IMR-90 (cell line): ENCODE measurements at regions not wholly inside any gene's neighbourhood (a gene's known extent, or its start where the extent isn't known, plus 50 kb on each side); places are given as distances from the start of the nearest gene placed in this dataset.

Experiments used
- ATAC-seq: fragments of 200-7000 bp; cut with Tn5 transposase; 2 replicates; pipeline ENCODE4 v1.9.1; 2020; ENCODE audit warnings: low read depth, mild to moderate bottlenecking, moderate library complexity
- BruUV-seq: library from RNA; stranded (reverse); fragments of 400-500 nt; replicated peaks from 2 replicates; lab custom pipeline; 2021; lab: Mats Ljungman, UMichigan
- CTCF ChIA-PET: fragments of 300-600 bp; formaldehyde crosslinking; extraction: SDS; loops from one replicate; lab custom pipeline; 2021; ENCODE audit warnings: antibody characterized with exemption; lab: Yijun Ruan, JAX
- POLR2A ChIA-PET: fragments of 300-600 bp; sonication (Branson Sonifier 250); formaldehyde crosslinking; loops from one replicate; lab custom pipeline; 2022; ENCODE audit warnings: antibody characterized with exemption; ENCODE audit not compliant: unreplicated experiment; lab: Charles Lee
- DNase-seq: peaks from one replicate; pipeline ENCODE4 v3.0.0; 2013
- H2AFZ ChIP-seq: replicated peaks from 2 replicates; pipeline ENCODE3; 2013; ENCODE audit warnings: low read length, mild to moderate bottlenecking; ENCODE audit not compliant: poor library complexity
- H2AK5ac ChIP-seq: 2 replicates; pipeline ENCODE4 v1.6.1; 2013; ENCODE audit warnings: low read depth, low read length, inconsistent platforms
- H2AK9ac ChIP-seq: replicated peaks from 2 replicates; pipeline ENCODE3; 2013; ENCODE audit warnings: mild to moderate bottlenecking, low read depth, low read length, moderate library complexity; ENCODE audit not compliant: poor library complexity
- H2BK120ac ChIP-seq: 2 replicates; pipeline ENCODE4 v1.6.1; 2013; ENCODE audit warnings: low read depth, low read length, inconsistent platforms
- H2BK15ac ChIP-seq: 3 replicates; pipeline ENCODE4 v1.6.1; 2013; ENCODE audit warnings: low read depth, low read length, inconsistent platforms
- H2BK20ac ChIP-seq: 2 replicates; pipeline ENCODE4 v1.6.1; 2013; ENCODE audit warnings: low read depth, mild to moderate bottlenecking, inconsistent platforms, low read length, moderate library complexity
- H2BK5ac ChIP-seq: 2 replicates; pipeline ENCODE4 v1.6.1; 2013; ENCODE audit warnings: mild to moderate bottlenecking, low read depth, low read length, inconsistent platforms; ENCODE audit not compliant: poor library complexity, severe bottlenecking
- H3K14ac ChIP-seq: replicated peaks from 2 replicates; pipeline ENCODE4 v1.6.1; 2013; ENCODE audit warnings: low read depth, low read length, inconsistent platforms
- H3K18ac ChIP-seq: 2 replicates; pipeline ENCODE4 v1.6.1; 2013; ENCODE audit warnings: low read depth, low read length, control low read depth
- H3K23ac ChIP-seq: 2 replicates; pipeline ENCODE4 v1.6.1; 2013; ENCODE audit warnings: low read depth, low read length, inconsistent platforms
- H3K27ac ChIP-seq: 2 replicates; pipeline ENCODE4 v1.5.1; 2013; ENCODE audit warnings: mild to moderate bottlenecking, control low read depth, low read length; ENCODE audit not compliant: insufficient read depth
- H3K27me3 ChIP-seq: 2 replicates; pipeline ENCODE4 v1.6.1; 2013; ENCODE audit warnings: low read length; ENCODE audit not compliant: control insufficient read depth, insufficient read depth
- H3K36me3 ChIP-seq: 2 replicates; pipeline ENCODE4 v1.6.1; 2013; ENCODE audit warnings: low read length, mixed read lengths; ENCODE audit not compliant: control insufficient read depth, insufficient read depth
- H3K4ac ChIP-seq: 2 replicates; pipeline ENCODE4 v1.6.1; 2013; ENCODE audit warnings: low read depth, low read length, inconsistent platforms
- H3K4me1 ChIP-seq: 2 replicates; pipeline ENCODE4 v1.6.1; 2013; ENCODE audit warnings: low read length, mixed read lengths; ENCODE audit not compliant: control insufficient read depth, insufficient read depth
- H3K4me2 ChIP-seq: 2 replicates; pipeline ENCODE4 v1.6.1; 2013; ENCODE audit warnings: low read depth, mild to moderate bottlenecking, control low read depth, low read length, moderate library complexity
- H3K4me3 ChIP-seq: 2 replicates; pipeline ENCODE4 v1.5.1; 2013; ENCODE audit warnings: low read depth, mild to moderate bottlenecking, control low read depth, low read length, moderate library complexity; ENCODE audit not compliant: insufficient read depth
- H3K56ac ChIP-seq: 2 replicates; pipeline ENCODE4 v1.6.1; 2013; ENCODE audit warnings: low read length, inconsistent platforms; ENCODE audit not compliant: insufficient read depth; ENCODE audit errors: extremely low read depth
- H3K79me1 ChIP-seq, 2 experiments: 2 replicates each; pipeline ENCODE4 v1.6.1; 2013; ENCODE audit warnings: low read length in 2 of 2, inconsistent platforms in 1 of 2, low read depth in 1 of 2
- H3K9ac ChIP-seq: 2 replicates; pipeline ENCODE4 v1.6.1; 2013; ENCODE audit warnings: low read depth, low read length, control low read depth
- H3K9me1 ChIP-seq: 2 replicates; pipeline ENCODE4 v1.6.1; 2013; ENCODE audit warnings: low read length, inconsistent platforms; ENCODE audit not compliant: insufficient read depth
- H3K9me3 ChIP-seq: 2 replicates; pipeline ENCODE4 v1.6.1; 2013; ENCODE audit warnings: low read length; ENCODE audit not compliant: control insufficient read depth, insufficient read depth
- H4K20me1 ChIP-seq: 2 replicates; pipeline ENCODE4 v1.6.1; 2013; ENCODE audit warnings: low read length, inconsistent platforms; ENCODE audit not compliant: insufficient read depth
- H4K5ac ChIP-seq: 2 replicates; pipeline ENCODE4 v1.6.1; 2013; ENCODE audit warnings: mild to moderate bottlenecking, low read depth, low read length, control low read depth
- H4K8ac ChIP-seq, 2 experiments: 2 replicates each; pipeline ENCODE4 v1.6.1; 2013; ENCODE audit warnings: low read depth in 2 of 2, low read length in 2 of 2, control low read depth in 1 of 2, inconsistent platforms in 1 of 2
- H4K91ac ChIP-seq: 2 replicates; pipeline ENCODE4 v1.6.1; 2013; ENCODE audit warnings: low read depth, low read length, inconsistent platforms; ENCODE audit not compliant: insufficient read depth
- BHLHE40 ChIP-seq: fragments of 150-350 bp; IDR thresholded peaks from 2 replicates; pipeline ENCODE4 v1.6.1; 2016; ENCODE audit warnings: mild to moderate bottlenecking, low read depth, low read length
- MAFK ChIP-seq: IDR thresholded peaks from 2 replicates; pipeline ENCODE4 v1.6.1; 2012; ENCODE audit warnings: low read depth, low read length, improper control_type of control experiment
- WGBS, 2 experiments: methylation state at CpG; one replicate each; pipeline versions ENCODE4 v1.1.5 to v1.1.7; 2013; ENCODE audit warnings: missing lambda C conversion rate in 2 of 2; ENCODE audit not compliant: insufficient read length in 1 of 2; ENCODE audit errors: extremely low coverage in 2 of 2; 5-methylcytosine and 5-hydroxymethylcytosine counted together
- dilution Hi-C: fragments of 300-500 bp; cut with HindIII; formaldehyde crosslinking; loops from one replicate; pipeline ENCODE4 v1.14.3; 2018; ENCODE audit warnings: low sequenced_read_pairs; ENCODE audit not compliant: unreplicated experiment
- in situ Hi-C: fragments of 300-500 bp; cut with MboI; formaldehyde crosslinking; loops from 3 replicates; pipeline ENCODE4 v1.14.3; 2019; ENCODE audit warnings: low sequenced_read_pairs, inconsistent platforms, mixed read lengths
- intact Hi-C: fragments of 100-400 bp; cut with micrococcal nuclease; formaldehyde crosslinking; loops from 2 replicates; pipeline ENCODE4 v1.10.0; 2022
- TF ChIP-seq, protein P1 (sequence below): fragments of 150-350 bp; IDR thresholded peaks from 2 replicates; pipeline ENCODE4 v1.6.1; 2016; ENCODE audit warnings: low read depth, mild to moderate bottlenecking, low read length, moderate library complexity, borderline replicate concordance

DNA sequence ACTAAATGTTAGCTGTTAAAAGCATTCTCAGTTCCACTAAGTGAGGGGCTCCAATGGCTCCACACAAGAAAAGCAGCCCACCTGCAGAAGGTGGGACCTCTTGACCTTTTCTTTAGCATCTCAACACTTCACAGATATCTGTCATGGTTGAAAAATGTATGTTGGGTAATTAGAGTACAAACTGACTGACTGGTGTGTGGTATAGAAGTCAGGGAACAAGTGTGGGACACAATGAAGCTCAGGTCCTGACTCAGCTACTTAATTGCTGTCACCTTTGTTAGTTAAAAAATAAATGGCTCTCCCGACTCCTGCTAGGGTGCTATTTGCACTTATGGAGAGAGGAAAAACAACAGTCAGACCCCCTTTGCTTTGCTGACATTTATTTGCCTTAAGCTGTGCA is 299.0 kb downstream of the TTC6 start:
- TF ChIP-seq MAFK (no peak), BHLHE40 (no peak)
- TF ChIP-seq, protein P1, sequence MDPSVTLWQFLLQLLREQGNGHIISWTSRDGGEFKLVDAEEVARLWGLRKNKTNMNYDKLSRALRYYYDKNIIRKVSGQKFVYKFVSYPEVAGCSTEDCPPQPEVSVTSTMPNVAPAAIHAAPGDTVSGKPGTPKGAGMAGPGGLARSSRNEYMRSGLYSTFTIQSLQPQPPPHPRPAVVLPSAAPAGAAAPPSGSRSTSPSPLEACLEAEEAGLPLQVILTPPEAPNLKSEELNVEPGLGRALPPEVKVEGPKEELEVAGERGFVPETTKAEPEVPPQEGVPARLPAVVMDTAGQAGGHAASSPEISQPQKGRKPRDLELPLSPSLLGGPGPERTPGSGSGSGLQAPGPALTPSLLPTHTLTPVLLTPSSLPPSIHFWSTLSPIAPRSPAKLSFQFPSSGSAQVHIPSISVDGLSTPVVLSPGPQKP, result no peak
- H4K20me1 ChIP-seq, result no peaks in the 10 kb centered on the region
- H2BK15ac ChIP-seq, result no peak overlapping the region
- H4K8ac ChIP-seq, result no peak overlapping the region
- H3K79me1 ChIP-seq, result no peaks in the 10 kb centered on the region
- H3K4ac ChIP-seq, result no peak overlapping the region
- no peak for ATAC-seq
- no peak overlapping the region for H3K4me2 ChIP-seq
- no peak overlapping the region for H3K18ac ChIP-seq
- BruUV-seq, result no TSS peak
- no peak overlapping the region for H3K23ac ChIP-seq
- no peak overlapping the region for H3K14ac ChIP-seq
- H3K56ac ChIP-seq, result no peak overlapping the region
- intact Hi-C loops (no loop called here), dilution Hi-C loops (no loop called here), in situ Hi-C loops (no loop called here)
- POLR2A ChIA-PET, result no interaction called here
- H3K36me3 ChIP-seq, result no peaks in the 10 kb centered on the region
- H2BK20ac ChIP-seq, result no peak overlapping the region
- no peak overlapping the region for H4K5ac ChIP-seq
- H2AK5ac ChIP-seq, result no peak overlapping the region
- CTCF ChIA-PET, result no interaction called here
- no peaks in the 10 kb centered on the region for H3K9me1 ChIP-seq
- H3K27me3 ChIP-seq, result peaks cover 4% of the 10 kb centered on the region; the same call in 1 of the 2 replicates
- no peak overlapping the region for H3K9ac ChIP-seq
- H2BK5ac ChIP-seq, result no peak overlapping the region
- H3K4me1 ChIP-seq, result no peaks in the 10 kb centered on the region
- H3K4me3 ChIP-seq, result no peak overlapping the region
- no peak overlapping the region for H2AFZ ChIP-seq
- no peak overlapping the region for H2AK9ac ChIP-seq
- H4K91ac ChIP-seq, result no peak overlapping the region
- H3K9me3 ChIP-seq, result no peaks in the 10 kb centered on the region
- H3K27ac ChIP-seq, result no peak overlapping the region
- no CpG with 5 or more reads among the region's 1 CpG for WGBS, 2 experiments
- H2BK120ac ChIP-seq, result no peak overlapping the region
- no peak for DNase-seq
